ENCODE measurements at regions not wholly inside any gene's neighbourhood (a gene's known extent, or its start where the extent isn't known, plus 50 kb on each side); places are given as distances from the start of the nearest gene placed in this dataset.

- TF ChIP-seq CHD7 (IDR thresholded peaks at IDR 0.05; ENCODE audit: insufficient replicate concordance, low read length) (no peak), TAF1 (IDR thresholded peaks at IDR 0.05; ENCODE audit: low read depth, low read length) (no peak), POU5F1 (IDR thresholded peaks at IDR 0.05; ENCODE audit: low read depth, low read length) (no peak), RFX5 (IDR thresholded peaks at IDR 0.05; ENCODE audit: borderline replicate concordance, low read depth, low read length) (no peak), TEAD4 (IDR thresholded peaks at IDR 0.05; ENCODE audit: low read depth, low read length) (no peak), RAD21 (IDR thresholded peaks at IDR 0.05 in 1 of 2, conservative IDR thresholded peaks at IDR 0.05 in 1 of 2; ENCODE audit: low read depth in 2 of 2, low read length in 2 of 2) (no peak), JUN (IDR thresholded peaks at IDR 0.05; ENCODE audit: low read depth, low read length) (no peak), BACH1 (IDR thresholded peaks at IDR 0.05; ENCODE audit: low read length) (no peak), NRF1 (IDR thresholded peaks at IDR 0.05; ENCODE audit: low read depth, low read length) (no peak), ATF3 (IDR thresholded peaks at IDR 0.05; ENCODE audit: insufficient read depth, low read depth, low read length) (no peak), CHD1 (IDR thresholded peaks at IDR 0.05; ENCODE audit: low read depth, low read length) (no peak), GABPA (IDR thresholded peaks at IDR 0.05; ENCODE audit: borderline replicate concordance, insufficient read depth, low read length) (no peak)
These were observed 190.3 kb downstream of the DHX15 start (continued) for GRCh38 chr4:24394041-24394440.
